ENCODE measurements at regions not wholly inside any gene's neighbourhood (a gene's known extent, or its start where the extent isn't known, plus 50 kb on each side); places are given as distances from the start of the nearest gene placed in this dataset.
"Not testable (repeated sequence)": the region's sequence is repeated elsewhere in the genome, so short reads cannot be mapped to it uniquely, and the experiment has no call there.

- no peak for FAIRE-seq
These were observed 58.0 kb upstream of the AHI1 start for GRCh38 chr6:135555550-135555949.

GRCh38 chr6:135557582-135557981 lies 60.0 kb upstream of the AHI1 start:
- FAIRE-seq, result no peak

- FAIRE-seq, result not testable (repeated sequence)
These were observed 68.1 kb upstream of the AHI1 start for GRCh38 chr6:135565605-135566004.

GRCh38 chr6:135566311-135567068 lies 69.0 kb upstream of the AHI1 start:
- no peak for FAIRE-seq

- no peak for FAIRE-seq
These were observed 70.0 kb upstream of the AHI1 start for GRCh38 chr6:135567375-135568083.

GRCh38 chr6:135568379-135568778 lies 70.8 kb upstream of the AHI1 start:
- FAIRE-seq, result peak; percentile 89

- FAIRE-seq, result no peak
These were observed 74.5 kb upstream of the AHI1 start for GRCh38 chr6:135572051-135572450.

GRCh38 chr6:135575629-135576028 lies 78.1 kb upstream of the AHI1 start:
- FAIRE-seq, result no peak

- FAIRE-seq, result no peak
These were observed 78.5 kb upstream of the AHI1 start for GRCh38 chr6:135576055-135576454.

GRCh38 chr6:135577059-135577538 lies 79.6 kb upstream of the AHI1 start:
- FAIRE-seq, result no peak

GRCh38 chr6:135578976-135579375 lies 81.4 kb upstream of the AHI1 start:
- FAIRE-seq, result no peak

GRCh38 chr6:135581211-135581610 lies 83.7 kb upstream of the AHI1 start:
- FAIRE-seq, result no peak

- no peak for FAIRE-seq
These were observed 85.8 kb upstream of the AHI1 start for GRCh38 chr6:135583256-135583761.

GRCh38 chr6:135586388-135586787 lies 88.8 kb upstream of the AHI1 start:
- FAIRE-seq, result no peak

GRCh38 chr6:135586844-135587243 lies 89.3 kb upstream of the AHI1 start:
- no peak for FAIRE-seq

GRCh38 chr6:135592276-135592675 lies 94.7 kb upstream of the AHI1 start:
- FAIRE-seq, result peak; percentile 53

- FAIRE-seq, result no peak
These were observed 96.5 kb upstream of the AHI1 start for GRCh38 chr6:135594000-135594399.

- FAIRE-seq, result no peak
These were observed 102.7 kb upstream of the AHI1 start for GRCh38 chr6:135600086-135600702.

GRCh38 chr6:135600931-135601330 lies 103.4 kb upstream of the AHI1 start:
- no peak for FAIRE-seq

- no peak for FAIRE-seq
These were observed 104.3 kb upstream of the AHI1 start for GRCh38 chr6:135601857-135602256.

GRCh38 chr6:135603249-135603648 lies 105.7 kb upstream of the AHI1 start:
- no peak for FAIRE-seq

GRCh38 chr6:135604035-135604860 lies 106.7 kb upstream of the AHI1 start:
- FAIRE-seq, result no peak

Data from islet of Langerhans (tissue), 1 donor.